Smooth muscle cell (in vitro differentiated cells): ENCODE measurements at regions not wholly inside any gene's neighbourhood (a gene's known extent, or its start where the extent isn't known, plus 50 kb on each side); places are given as distances from the start of the nearest gene placed in this dataset. TPM values are rescaled to one million over a fixed set of nuclear protein-coding genes. Genes with fewer than 3 reads are reported as not detected.

Experiments
- DNase-seq: peaks from one replicate; lab custom pipeline; 2025; ENCODE audit not compliant: unreplicated experiment; lab: John Stamatoyannopoulos, UW
- H2AFZ ChIP-seq: fragments of 200-600 bp; sonication (generic); 2 replicates; pipeline ENCODE4 v1.6.0; 2016; ENCODE audit warnings: antibody characterized with exemption, low read depth, mild to moderate bottlenecking
- H3F3A ChIP-seq: fragments of 200-600 bp; sonication (generic); 2 replicates; pipeline ENCODE4 v1.6.0; 2017; ENCODE audit warnings: antibody characterized with exemption, low read depth
- H3K27ac ChIP-seq: fragments of 200-600 bp; sonication (generic); 2 replicates; pipeline ENCODE4 v1.5.1; 2016; ENCODE audit warnings: low read depth, mild to moderate bottlenecking
- H3K27me3 ChIP-seq: fragments of 200-600 bp; sonication (generic); 2 replicates; pipeline ENCODE4 v1.6.1; 2016; ENCODE audit warnings: low read depth, mild to moderate bottlenecking
- H3K36me3 ChIP-seq: fragments of 200-600 bp; sonication (generic); 2 replicates; pipeline ENCODE4 v1.5.1; 2016; ENCODE audit warnings: low read depth
- H3K4me1 ChIP-seq: fragments of 200-600 bp; sonication (generic); 2 replicates; pipeline ENCODE4 v1.5.1; 2016; ENCODE audit warnings: low read depth
- H3K4me2 ChIP-seq: fragments of 200-600 bp; sonication (generic); 2 replicates; pipeline ENCODE4 v1.6.0; 2016; ENCODE audit warnings: mild to moderate bottlenecking
- H3K4me3 ChIP-seq: fragments of 200-600 bp; sonication (generic); 2 replicates; pipeline ENCODE4 v1.5.1; 2016; ENCODE audit warnings: mild to moderate bottlenecking
- H3K79me2 ChIP-seq: fragments of 200-600 bp; sonication (generic); 2 replicates; pipeline ENCODE4 v1.6.0; 2016; ENCODE audit warnings: low read depth, mild to moderate bottlenecking
- H3K9ac ChIP-seq: fragments of 200-600 bp; sonication (generic); 2 replicates; pipeline ENCODE4 v1.6.0; 2016; ENCODE audit warnings: low read depth
- H3K9me3 ChIP-seq: fragments of 200-600 bp; sonication (generic); replicated peaks from 2 replicates; pipeline ENCODE4 v1.5.1; 2016; ENCODE audit warnings: low read depth
- H4K20me1 ChIP-seq: fragments of 200-600 bp; sonication (generic); 2 replicates; pipeline ENCODE4 v1.6.0; 2016; ENCODE audit warnings: low read depth
- CTCF ChIP-seq: fragments of 200-600 bp; sonication (generic); IDR thresholded peaks from 2 replicates; pipeline ENCODE4 v1.5.1; 2017; ENCODE audit warnings: borderline replicate concordance, mild to moderate bottlenecking, antibody characterized with exemption; ENCODE audit not compliant: insufficient read depth, poor library complexity, severe bottlenecking
- WGBS: methylation state at CpG from one replicate; pipeline ENCODE4 v1.1.7; 2016; ENCODE audit warnings: low lambda C conversion rate; 5-methylcytosine and 5-hydroxymethylcytosine counted together
- small RNA-seq: library from RNA; depleted of rRNA; stranded (forward); fragments of <200 nt; gene quantifications from one replicate; pipeline ENCODE3, GENCODE V24; 2014

- Histone ChIP-seq H3K9ac (no peak overlapping the region), H3K27me3 (no peaks in the 10 kb centered on the region), H3K4me1 (no peaks in the 10 kb centered on the region), H4K20me1 (no peaks in the 10 kb centered on the region), H3F3A (no peaks in the 10 kb centered on the region), H3K4me3 (no peak overlapping the region), H3K27ac (no peak overlapping the region), H3K9me3 (no peaks in the 10 kb centered on the region), H3K36me3 (no peaks in the 10 kb centered on the region), H2AFZ (no peak overlapping the region), H3K79me2 (no peaks in the 10 kb centered on the region), H3K4me2 (no peak overlapping the region)
- WGBS: 91% methylated on average over 3 of the region's 3 CpGs
- DNase-seq: no peak
- TF ChIP-seq CTCF: no peak
These were observed 188.0 kb downstream of the ELAVL2 start for GRCh38 chr9:23638011-23638410.

- Histone ChIP-seq H3F3A (no peaks in the 10 kb centered on the region), H3K9ac (no peak overlapping the region), H3K4me2 (no peak overlapping the region), H3K9me3 (no peaks in the 10 kb centered on the region), H3K4me3 (no peak overlapping the region), H4K20me1 (no peaks in the 10 kb centered on the region), H3K27ac (no peak overlapping the region), H2AFZ (no peak overlapping the region), H3K79me2 (no peaks in the 10 kb centered on the region), H3K27me3 (no peaks in the 10 kb centered on the region), H3K36me3 (no peaks in the 10 kb centered on the region), H3K4me1 (no peaks in the 10 kb centered on the region)
- TF ChIP-seq CTCF: no peak
- 84% methylated on average over 4 of the region's 4 CpGs for WGBS
- DNase-seq: no peak
These were observed 187.1 kb downstream of the ELAVL2 start for GRCh38 chr9:23638837-23639426.

Small RNA genes lying in the stretch of these regions (small RNA-seq; reads per million reads assigned to genes)
- not detected for gene SUMO2P2
